K562 (cell line): ENCODE measurements at regions not wholly inside any gene's neighbourhood (a gene's known extent, or its start where the extent isn't known, plus 50 kb on each side); places are given as distances from the start of the nearest gene placed in this dataset.
"Not testable (repeated sequence)": the region's sequence is repeated elsewhere in the genome, so short reads cannot be mapped to it uniquely, and the experiment has no call there.

Experiments
- ATAC-seq: fragments of 200-7000 bp; cut with Tn5 transposase; 3 replicates; pipeline ENCODE4 v1.9.1; 2020; ENCODE audit warnings: moderate library complexity
- BruUV-seq: library from RNA; stranded (reverse); fragments of 400-500 nt; replicated peaks from 2 replicates; lab custom pipeline; 2021; lab: Mats Ljungman, UMichigan
- CTCF ChIA-PET: fragments of 300-600 bp; formaldehyde crosslinking; extraction: SDS; loops from one replicate; lab custom pipeline; 2021; ENCODE audit warnings: low intra/inter-chr PET ratio; lab: Yijun Ruan, JAX
- POLR2A ChIA-PET: fragments of 300-600, 350-650 bp; sonication (Branson Sonifier 250); formaldehyde crosslinking; extraction: SDS; loops from one replicate; lab custom pipeline; 2021; ENCODE audit warnings: antibody characterized with exemption, inconsistent platforms; lab: Yijun Ruan, JAX
- DNase-seq, 4 experiments: peaks; one replicate each; pipeline versions ENCODE4 v3.0.0 to v3.0.0-alpha.2; 2011 to 2018; ENCODE audit warnings: low spot score in 3 of 4, mixed read lengths in 3 of 4; ENCODE audit errors: extremely low read depth in 1 of 4
- FAIRE-seq: peaks from 2 replicates; lab custom pipeline; 2011; peaks lifted over from hg19 to GRCh38; lab: Jason Lieb, UNC
- H2AFZ ChIP-seq: 2 replicates; pipeline ENCODE4 v1.6.0; 2011; ENCODE audit warnings: low read depth, low read length, control low read depth, inconsistent platforms
- H3K27ac ChIP-seq: fragments of 200-600 bp; 3 replicates; pipeline ENCODE4 v1.8.0; 2011; ENCODE audit warnings: low read depth, mild to moderate bottlenecking, control low read depth, inconsistent platforms, low read length, moderate library complexity, mixed read lengths; ENCODE audit errors: extremely low read depth
- H3K27me3 ChIP-seq, 2 experiments: fragments of 300-600 bp in 1 of 2; 2 replicates in 1 of 2; 3 replicates in 1 of 2; pipeline versions ENCODE4 v1.6.0 to v1.8.0; 2011; ENCODE audit warnings: inconsistent platforms in 2 of 2, low read length in 2 of 2, mild to moderate bottlenecking in 1 of 2, mixed read lengths in 1 of 2, moderate library complexity in 1 of 2; ENCODE audit not compliant: control insufficient read depth in 2 of 2, insufficient read depth in 2 of 2
- H3K36me3 ChIP-seq: fragments of 300-600 bp; 3 replicates; pipeline ENCODE4 v1.8.0; 2011; ENCODE audit warnings: mild to moderate bottlenecking, low read length, inconsistent platforms; ENCODE audit not compliant: control insufficient read depth, insufficient read depth
- H3K4me1 ChIP-seq, 2 experiments: fragments of 200-600 bp in 1 of 2; replicated peaks in 1 of 2; 2 replicates in 1 of 2; 3 replicates in 1 of 2; pipeline versions ENCODE4 v1.5.1 to v1.8.0; 2011; ENCODE audit warnings: inconsistent platforms in 2 of 2, low read length in 2 of 2, mild to moderate bottlenecking in 1 of 2, mixed read lengths in 1 of 2, moderate library complexity in 1 of 2; ENCODE audit not compliant: control insufficient read depth in 2 of 2, insufficient read depth in 2 of 2
- H3K4me2 ChIP-seq: 2 replicates; pipeline ENCODE4 v1.6.1; 2011; ENCODE audit warnings: low read length, control low read depth, inconsistent platforms, mixed read lengths; ENCODE audit not compliant: insufficient read depth
- H3K4me3 ChIP-seq: fragments of 200-600 bp; sonication (generic), shearing (Covaris generic); 2 replicates; pipeline ENCODE4 v1.5.1; 2016; ENCODE audit warnings: control low read depth, inconsistent platforms
- H3K79me2 ChIP-seq: fragments of 200-600 bp; 3 replicates; pipeline ENCODE4 v1.8.0; 2011; ENCODE audit warnings: low read length, inconsistent platforms; ENCODE audit not compliant: control insufficient read depth, insufficient read depth
- H3K9ac ChIP-seq, 2 experiments: 2 replicates each; pipeline versions ENCODE4 v1.6.0 to v1.6.1; 2011; ENCODE audit warnings: low read depth in 2 of 2, low read length in 2 of 2, control low read depth in 1 of 2, inconsistent platforms in 1 of 2, mild to moderate bottlenecking in 1 of 2, mixed read lengths in 1 of 2; ENCODE audit not compliant: insufficient read depth in 1 of 2
- H3K9me1 ChIP-seq: one replicate; pipeline ENCODE4 v1.6.0; 2011; ENCODE audit warnings: inconsistent platforms, mild to moderate bottlenecking, low read length, moderate library complexity; ENCODE audit not compliant: control insufficient read depth, insufficient read depth
- H3K9me3 ChIP-seq: replicated peaks from 2 replicates; pipeline ENCODE4 v1.5.1; 2011; ENCODE audit warnings: low read depth, low read length, inconsistent platforms; ENCODE audit not compliant: control insufficient read depth, insufficient read depth
- H4K20me1 ChIP-seq: replicated peaks from 2 replicates; pipeline ENCODE4 v1.6.1; 2011; ENCODE audit warnings: low read length, inconsistent platforms, mixed read lengths; ENCODE audit not compliant: control insufficient read depth, insufficient read depth
- ETV1 ChIP-seq: fragments of 450-650 bp; conservative IDR thresholded peaks from 2 replicates; pipeline ENCODE4 v1.6.1; 2016; ENCODE audit warnings: missing genetic modification characterization, control low read depth, low read depth, missing compliant biosample characterization
- PHF8 ChIP-seq: fragments of 200-600 bp; sonication (generic); IDR thresholded peaks from 2 replicates; pipeline ENCODE4 v1.6.1; 2012; ENCODE audit warnings: mixed run types, mild to moderate bottlenecking, inconsistent platforms, low read length, moderate library complexity, borderline replicate concordance
- RBM15 ChIP-seq: fragments of 200-400 bp; formaldehyde crosslinking; IDR thresholded peaks from 2 replicates; pipeline ENCODE4 v1.6.1; 2018; ENCODE audit warnings: mild to moderate bottlenecking, low read length, moderate library complexity; ENCODE audit not compliant: insufficient read depth
- SAFB ChIP-seq: fragments of 200-400 bp; formaldehyde crosslinking; IDR thresholded peaks from 2 replicates; pipeline ENCODE4 v1.6.1; 2017; ENCODE audit warnings: low read depth, low read length, borderline replicate concordance
- ZBED1 ChIP-seq: IDR thresholded peaks from 2 replicates; pipeline ENCODE4 v1.6.1; 2014
- ZNF41 ChIP-seq: fragments of 250-450 bp; sonication (Bioruptor Pico); conservative IDR thresholded peaks from 2 replicates; pipeline ENCODE4 v1.4.0; 2020; ENCODE audit warnings: mild to moderate bottlenecking
- ZNF431 ChIP-seq: sonication (generic); formaldehyde crosslinking; IDR thresholded peaks from 2 replicates; pipeline ENCODE4 v1.8.0; 2022; ENCODE audit warnings: mild to moderate bottlenecking, missing genetic modification reagents
- ZSCAN29 ChIP-seq: fragments of 450-650 bp; IDR thresholded peaks from 2 replicates; pipeline ENCODE4 v1.6.1; 2017
- WGBS: fragments of 100-300 bp; shearing (Covaris generic); methylation state at CpG from one replicate; pipeline ENCODE4 v1.1.6; 2016; ENCODE audit warnings: low coverage, mixed read lengths; ENCODE audit not compliant: insufficient coverage; ENCODE audit errors: missing lambda C conversion rate; 5-methylcytosine and 5-hydroxymethylcytosine counted together
- in situ Hi-C: fragments of 300-500 bp; cut with MboI; formaldehyde crosslinking; loops from 4 replicates; pipeline ENCODE4 v1.15.0; 2018; ENCODE audit warnings: inconsistent platforms, mixed read lengths
- intact Hi-C: fragments of 100-400 bp; cut with micrococcal nuclease; formaldehyde crosslinking; loops from 2 replicates; pipeline ENCODE4 v1.14.2; 2022
- TF ChIP-seq, protein P1 (sequence below): fragments of 450-650 bp; formaldehyde crosslinking; IDR thresholded peaks from 2 replicates; pipeline ENCODE4 v1.4.0; 2020; ENCODE audit warnings: mild to moderate bottlenecking
- TF ChIP-seq, protein P2 (sequence below): fragments of 250-450 bp; sonication (Bioruptor Pico); IDR thresholded peaks from 2 replicates; pipeline ENCODE4 v1.4.0; 2020

DNA sequence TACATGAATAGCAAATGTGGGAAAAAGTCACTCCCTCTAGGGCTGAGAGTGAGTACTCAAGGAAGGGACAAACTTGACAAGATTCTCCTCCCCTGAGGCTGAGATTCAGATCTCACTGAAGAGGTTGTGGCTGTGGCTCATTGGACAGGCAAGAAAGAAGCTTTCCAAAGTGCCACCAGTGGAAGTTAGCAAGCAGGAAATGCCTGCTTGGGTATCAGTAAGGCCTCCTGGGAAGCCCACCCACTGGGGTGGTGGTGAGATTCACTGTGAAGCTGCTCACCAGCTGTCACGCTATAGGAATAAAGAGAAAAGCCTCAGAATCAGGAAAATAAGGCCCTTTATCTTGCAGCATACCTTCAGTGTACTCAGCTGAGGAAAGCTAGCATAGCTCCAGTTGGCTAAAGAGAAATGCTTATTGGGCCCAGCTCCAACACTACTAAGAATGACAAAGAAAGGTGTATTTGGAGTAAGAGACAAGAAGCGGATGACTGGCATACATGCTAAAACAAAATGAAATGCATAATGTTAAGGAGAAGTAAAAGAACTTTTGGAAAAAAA is 274.4 kb upstream of the TOM1L1 start:
- ChIA-PET POLR2A (interaction anchor here (0.6 kb wide), 1 partner anchor 515 kb away, joined by 3 read pairs; no protein-coding TSS in a partner anchor), CTCF (no interaction called here)
- no peak for ATAC-seq
- Histone ChIP-seq H3K4me1 (no peaks in the 10 kb centered on the region), H3K9me3 (no peaks in the 10 kb centered on the region; the same call in 1 of the 2 replicates)
- no peak for FAIRE-seq
- intact Hi-C loops, result no loop called here
- TF ChIP-seq ZSCAN29 (no peak), SAFB (no peak), ZBED1 (no peak), ETV1 (no peak), PHF8 (no peak), RBM15 (no peak), ZNF431 (CRISPR knock-in tag) (no peak), ZNF41 (CRISPR knock-in tag) (no peak)
- TF ChIP-seq, protein P1, sequence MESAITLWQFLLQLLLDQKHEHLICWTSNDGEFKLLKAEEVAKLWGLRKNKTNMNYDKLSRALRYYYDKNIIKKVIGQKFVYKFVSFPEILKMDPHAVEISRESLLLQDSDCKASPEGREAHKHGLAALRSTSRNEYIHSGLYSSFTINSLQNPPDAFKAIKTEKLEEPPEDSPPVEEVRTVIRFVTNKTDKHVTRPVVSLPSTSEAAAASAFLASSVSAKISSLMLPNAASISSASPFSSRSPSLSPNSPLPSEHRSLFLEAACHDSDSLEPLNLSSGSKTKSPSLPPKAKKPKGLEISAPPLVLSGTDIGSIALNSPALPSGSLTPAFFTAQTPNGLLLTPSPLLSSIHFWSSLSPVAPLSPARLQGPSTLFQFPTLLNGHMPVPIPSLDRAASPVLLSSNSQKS (CRISPR knock-in tag), result no peak
- TF ChIP-seq, protein P2, sequence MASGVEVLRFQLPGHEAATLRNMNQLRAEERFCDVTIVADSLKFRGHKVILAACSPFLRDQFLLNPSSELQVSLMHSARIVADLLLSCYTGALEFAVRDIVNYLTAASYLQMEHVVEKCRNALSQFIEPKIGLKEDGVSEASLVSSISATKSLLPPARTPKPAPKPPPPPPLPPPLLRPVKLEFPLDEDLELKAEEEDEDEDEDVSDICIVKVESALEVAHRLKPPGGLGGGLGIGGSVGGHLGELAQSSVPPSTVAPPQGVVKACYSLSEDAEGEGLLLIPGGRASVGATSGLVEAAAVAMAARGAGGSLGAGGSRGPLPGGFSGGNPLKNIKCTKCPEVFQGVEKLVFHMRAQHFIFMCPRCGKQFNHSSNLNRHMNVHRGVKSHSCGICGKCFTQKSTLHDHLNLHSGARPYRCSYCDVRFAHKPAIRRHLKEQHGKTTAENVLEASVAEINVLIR (CRISPR knock-in tag), result no peak
- TF ChIP-seq, all 486 proteins: peak for 0
- no TSS peak for BruUV-seq
- Histone ChIP-seq H3K79me2 (no peaks in the 10 kb centered on the region), H4K20me1 (no peaks in the 10 kb centered on the region), H2AFZ (no peak overlapping the region), H3K9me1 (no peaks in the 10 kb centered on the region), H3K4me3 (no peak overlapping the region), H3K27ac (no peak overlapping the region), H3K27me3 (no peaks in the 10 kb centered on the region), H3K36me3 (no peaks in the 10 kb centered on the region), H3K9ac (no peak overlapping the region), H3K4me2 (no peak overlapping the region)
- DNase-seq, result no peak
- 0% methylated on average over 2 of the region's 2 CpGs for WGBS
- in situ Hi-C loops, result no loop called here

DNA sequence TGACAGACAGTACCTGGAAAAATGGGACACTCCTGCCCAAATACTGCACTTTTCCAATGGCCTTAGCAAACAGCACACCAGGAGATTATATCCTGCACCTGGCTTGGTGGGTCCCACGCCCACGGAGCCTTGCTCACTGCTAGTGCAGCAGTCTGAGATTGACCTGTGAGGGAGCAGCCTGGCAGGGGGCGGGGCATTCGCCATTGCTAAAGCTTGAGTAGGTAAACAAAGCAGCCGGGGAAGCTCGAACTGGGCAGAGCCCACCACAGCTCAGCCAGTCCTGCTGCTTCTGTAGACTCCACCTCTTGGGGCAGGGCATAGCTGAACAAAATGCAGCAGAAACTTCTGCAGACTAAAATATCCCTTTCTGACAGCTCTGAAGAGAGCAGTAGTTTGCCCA is 261.2 kb upstream of the TOM1L1 start:
- CTCF ChIA-PET, H3K79me2 ChIP-seq: not testable (repeated sequence)

More for the DNA sequence above, 261.2 kb upstream of the TOM1L1 start:
- H2AFZ ChIP-seq, H3K27me3 ChIP-seq, H3K36me3 ChIP-seq, DNase-seq, H3K9me1 ChIP-seq, ATAC-seq, H3K27ac ChIP-seq, H3K4me3 ChIP-seq, H3K4me2 ChIP-seq, in situ Hi-C loops, BruUV-seq, H3K4me1 ChIP-seq, intact Hi-C loops, H4K20me1 ChIP-seq, H3K9ac ChIP-seq, FAIRE-seq, H3K9me3 ChIP-seq: not testable (repeated sequence)
- 0% methylated on average over 6 of the region's 6 CpGs for WGBS
- POLR2A ChIA-PET, result interaction anchor here (0.6 kb wide), 1 partner anchor 8 kb away, joined by 3 read pairs; no protein-coding TSS in a partner anchor
